ENCODE measurements at regions not wholly inside any gene's neighbourhood (a gene's known extent, or its start where the extent isn't known, plus 50 kb on each side); places are given as distances from the start of the nearest gene placed in this dataset.
A peak's percentile ranks its signal among the peaks of the same experiment; 100 is the strongest.

GRCh38 chr22:27212617-27213177, 555.3 kb downstream of the MIAT start:
- DNase-seq, result no peak

DNA sequence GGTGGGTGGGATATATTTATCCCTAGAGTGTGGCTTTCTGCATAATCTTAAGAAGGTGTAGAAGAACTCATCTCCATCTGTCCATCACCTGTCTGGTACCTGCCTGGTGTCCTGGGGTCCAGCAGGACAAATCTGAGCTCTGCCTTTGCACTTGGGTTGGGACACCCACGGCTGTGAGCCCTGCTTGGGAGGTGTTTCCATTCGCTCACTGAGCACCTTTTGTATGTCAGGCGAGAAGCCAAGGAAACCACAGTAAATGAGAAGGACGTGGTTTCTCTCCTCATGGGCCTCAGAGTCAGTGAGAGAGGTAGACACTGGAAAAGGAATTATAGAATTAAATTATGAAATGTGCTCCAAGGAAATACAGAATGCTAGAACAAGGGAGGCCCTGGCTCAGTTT, 555.9 kb downstream of the MIAT start:
- DNase-seq, result no peak

GRCh38 chr22:27213766-27214581, 556.6 kb downstream of the MIAT start:
- DNase-seq, result no peak

GRCh38 chr22:27214691-27215090, 557.3 kb downstream of the MIAT start:
- no peak for DNase-seq

DNA sequence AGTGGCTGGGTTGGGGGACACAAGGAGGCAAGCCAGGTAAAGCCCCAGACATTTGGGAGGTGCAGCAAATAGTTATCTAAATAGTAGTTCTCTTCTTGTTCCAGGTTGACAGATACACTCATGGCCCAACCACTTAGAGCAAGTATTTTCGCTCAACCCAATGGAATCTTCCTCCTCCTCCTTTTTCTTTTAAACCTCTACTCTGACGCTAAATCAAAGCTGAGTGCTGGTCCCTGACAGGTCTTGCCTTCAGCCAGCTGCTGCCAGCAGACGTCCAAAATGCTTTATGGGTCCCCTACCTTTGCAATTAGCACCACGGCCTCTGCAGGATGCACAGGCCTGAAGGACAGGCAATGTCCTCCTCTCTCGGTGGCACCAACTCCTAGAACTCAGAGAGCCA, 558.5 kb downstream of the MIAT start:
- no peak for DNase-seq

DNA sequence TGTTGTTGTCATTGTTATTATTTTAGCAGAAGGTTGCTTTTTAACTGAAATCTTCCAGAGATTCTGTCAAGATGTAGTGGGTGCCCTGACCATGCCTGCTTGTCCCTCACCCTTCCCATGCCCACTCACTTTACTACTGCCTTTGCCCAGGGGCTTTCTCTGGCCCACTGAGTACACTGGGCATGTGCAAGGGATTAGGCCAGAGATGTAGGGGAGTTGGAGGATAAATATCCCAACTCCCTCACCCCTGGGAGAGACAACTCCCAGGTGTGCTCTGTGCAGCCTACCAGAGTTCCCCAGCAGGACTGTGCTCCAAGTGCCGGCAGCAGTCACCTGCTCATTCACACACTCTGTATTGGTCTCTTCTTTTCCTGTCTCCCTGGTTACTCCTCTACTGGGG, 559.1 kb downstream of the MIAT start:
- DNase-seq, result no peak

DNA sequence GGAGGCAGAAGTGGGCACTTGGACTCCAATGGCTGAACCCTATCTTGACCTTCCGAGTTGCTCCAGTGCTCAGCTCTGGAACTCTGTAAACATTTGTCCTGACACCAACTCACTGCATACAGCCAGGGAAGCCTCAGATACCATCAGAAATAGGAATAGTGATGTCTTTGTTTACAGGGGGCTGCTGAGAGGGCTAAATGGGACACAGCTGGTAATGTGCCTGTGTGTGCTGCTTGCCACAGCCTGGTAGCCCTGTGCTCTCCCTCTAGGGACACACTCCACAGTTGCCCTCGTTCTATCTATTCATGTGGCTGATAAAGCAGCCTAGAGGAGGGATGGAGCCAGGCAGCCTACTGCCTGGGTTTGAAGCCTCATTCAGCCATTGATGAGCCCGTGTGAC, 559.8 kb downstream of the MIAT start:
- DNase-seq, result no peak

- DNase-seq, result no peak
Measured at GRCh38 chr22:27218012-27218920, 560.9 kb downstream of the MIAT start.

- no peak for DNase-seq
Measured at GRCh38 chr22:27219036-27219435, 561.6 kb downstream of the MIAT start.

DNA sequence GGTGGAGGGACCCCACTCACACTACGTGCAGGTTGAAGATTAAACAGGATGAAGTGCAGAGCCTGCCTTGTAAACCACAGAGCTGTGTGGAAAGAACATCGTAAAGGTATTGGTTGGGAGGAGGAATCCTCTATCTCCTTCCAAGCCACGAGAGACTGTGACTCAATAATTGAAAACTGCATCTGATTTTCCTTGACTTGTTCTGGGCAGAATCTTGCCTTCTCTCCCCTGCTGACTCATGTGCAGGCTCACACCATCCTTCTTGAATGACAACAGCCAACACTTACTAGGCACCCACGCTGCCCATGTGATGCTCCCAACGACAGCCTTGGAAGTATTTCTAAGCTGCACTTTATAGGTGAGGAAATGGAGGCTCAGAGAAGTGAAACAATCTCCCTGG, 563.0 kb downstream of the MIAT start:
- DNase-seq, result peak; percentile 82

DNA sequence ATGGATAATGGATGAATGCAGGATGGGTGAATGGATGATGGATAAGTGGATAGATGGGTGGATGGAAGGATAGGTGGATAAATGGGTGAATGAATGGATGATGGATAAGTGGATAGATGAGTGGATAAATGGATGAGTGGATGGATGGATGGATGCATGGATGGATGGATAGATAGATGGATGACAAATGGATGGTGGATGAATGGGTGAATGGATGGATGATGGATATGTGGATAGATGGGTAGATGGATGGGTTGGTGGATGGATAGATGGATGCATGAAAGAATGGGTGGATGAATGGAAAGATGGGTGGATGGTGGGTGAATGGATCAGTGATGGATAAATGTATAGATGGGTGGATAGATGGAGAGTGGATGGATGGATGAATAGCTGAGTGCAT, 564.8 kb downstream of the MIAT start:
- no peak for DNase-seq

- peak; percentile 90 for DNase-seq
Measured at GRCh38 chr22:27223317-27224177, 566.2 kb downstream of the MIAT start.

- peak; percentile 68 for DNase-seq
Measured at GRCh38 chr22:27224485-27225374, 567.3 kb downstream of the MIAT start.

DNA sequence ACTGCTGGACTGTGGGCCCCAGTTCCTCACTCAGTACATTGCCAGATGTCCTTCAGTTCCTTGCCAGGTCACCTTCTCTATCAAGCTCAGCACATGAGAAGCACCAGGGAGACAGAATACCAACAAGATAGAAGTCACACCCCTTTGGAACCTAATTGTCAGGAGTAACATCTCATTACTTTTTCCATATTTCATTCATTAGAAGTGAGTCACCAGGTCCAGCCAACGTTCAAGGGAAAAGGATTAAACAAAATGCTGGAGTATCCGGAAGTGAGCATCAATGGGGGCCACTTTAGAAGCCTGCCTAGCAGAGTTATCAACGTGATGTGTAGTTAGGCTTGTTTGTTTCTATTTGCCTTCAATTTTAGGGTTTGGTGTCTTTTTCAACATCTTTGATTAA, 569.3 kb downstream of the MIAT start:
- DNase-seq, result no peak

GRCh38 chr22:27228771-27229170, 571.4 kb downstream of the MIAT start:
- DNase-seq, result no peak

GRCh38 chr22:27230189-27230588, 571.4 kb downstream of the MN1 start:
- no peak for DNase-seq

DNA sequence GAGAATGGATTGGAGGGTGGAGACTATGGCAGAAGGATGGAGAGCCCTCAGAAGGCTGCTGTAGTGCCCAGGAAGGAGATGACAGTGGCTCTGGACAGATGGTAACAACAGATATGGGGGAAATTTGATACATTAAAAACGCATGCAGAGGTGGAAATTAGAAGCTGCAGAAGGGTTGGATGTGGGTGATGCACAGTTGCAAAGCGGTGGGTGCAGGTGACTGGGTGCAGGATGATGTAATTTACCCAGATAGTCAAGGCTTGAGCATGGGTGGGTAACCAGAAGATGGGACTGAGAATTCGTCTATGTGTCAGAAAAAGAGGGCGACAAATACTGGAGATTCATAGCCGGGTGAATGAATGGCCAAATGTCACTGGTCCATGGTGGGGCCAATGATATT, 570.3 kb downstream of the MN1 start:
- no peak for DNase-seq

DNA sequence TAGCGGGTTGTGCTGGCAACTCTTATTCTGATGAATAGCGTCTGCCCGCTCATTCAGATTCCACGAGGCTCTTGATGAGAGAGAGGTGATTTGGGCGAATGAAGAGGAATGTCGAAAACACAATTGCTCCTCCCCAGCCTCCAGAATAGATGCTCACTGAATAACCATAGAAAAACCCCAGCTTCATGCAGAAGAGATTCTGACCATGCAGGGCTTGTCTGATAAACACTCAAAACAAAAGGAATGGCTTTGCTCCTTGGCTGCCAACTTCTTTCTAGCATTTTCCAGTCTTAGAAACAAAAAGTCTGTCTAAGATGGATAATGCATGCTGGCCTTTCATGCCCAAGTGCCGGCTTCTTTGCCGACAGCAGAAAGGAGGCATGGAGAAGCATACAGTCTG, 569.5 kb downstream of the MN1 start:
- DNase-seq, result no peak

GRCh38 chr22:27237080-27237741, 564.3 kb downstream of the MN1 start:
- DNase-seq, result no peak

DNA sequence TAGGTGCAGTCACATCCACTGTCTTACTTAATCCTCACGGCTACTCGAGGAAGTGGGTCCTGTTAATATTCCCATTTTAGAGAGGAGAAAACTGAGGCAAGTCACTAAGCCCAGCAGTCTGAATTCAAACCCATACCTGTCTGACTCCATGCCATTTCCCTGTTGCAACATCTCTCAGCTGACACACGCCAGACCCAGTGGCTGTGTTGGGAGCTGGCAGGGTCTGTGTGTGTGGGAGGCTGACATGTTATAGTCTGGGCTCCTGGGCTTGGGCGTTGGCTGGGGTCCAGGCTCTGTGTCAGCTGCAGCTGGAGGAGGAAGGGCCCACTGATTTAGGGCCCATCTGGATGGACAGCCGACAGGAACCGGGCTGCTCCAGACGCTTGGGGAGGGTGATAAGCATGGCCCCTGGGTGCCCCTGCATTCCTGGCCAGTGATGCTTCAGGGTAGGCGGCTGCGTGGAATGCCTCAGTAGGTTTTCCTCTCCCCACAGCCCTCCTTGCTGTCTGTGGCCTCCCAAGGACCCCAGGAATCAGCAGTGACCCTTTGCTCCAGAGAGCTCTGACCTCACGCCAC, 562.5 kb downstream of the MN1 start:
- peak; percentile 98 for DNase-seq

DNA sequence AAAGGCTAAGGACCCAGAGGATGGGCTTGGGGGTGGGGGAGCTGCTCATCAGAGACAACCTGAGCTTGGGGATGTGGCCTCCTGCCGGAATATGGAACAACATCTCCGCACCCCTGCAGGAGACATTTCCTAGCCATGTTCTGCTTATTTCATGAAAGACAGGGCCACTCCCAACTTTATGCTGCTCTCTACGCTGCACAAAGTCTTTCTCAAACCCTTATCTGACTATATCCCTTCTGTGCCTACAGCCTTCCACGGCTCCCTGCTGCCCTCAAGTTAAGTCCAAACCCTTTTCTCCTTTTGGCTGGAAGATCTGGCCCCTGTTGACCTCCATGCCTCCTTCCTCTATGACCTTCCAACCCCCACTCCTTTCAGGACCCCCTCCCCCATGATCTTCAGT, 562.0 kb downstream of the MN1 start:
- DNase-seq, result no peak

Measured in kidney glomerular epithelial cell (primary cell).